ENCODE measurements at regions not wholly inside any gene's neighbourhood (a gene's known extent, or its start where the extent isn't known, plus 50 kb on each side); places are given as distances from the start of the nearest gene placed in this dataset.

- H3K27me3 ChIP-seq (ENCODE audit: control insufficient read depth in 2 of 2, insufficient read depth in 1 of 2, low read length in 1 of 2) = no peaks in the 10 kb centered on the region
- peaks cover 5 to 10% of the 10 kb centered on the region in 2 donors for H3K4me1 ChIP-seq (ENCODE audit: control insufficient read depth in 2 of 2, insufficient read depth in 2 of 2, low read length in 2 of 2)
- peak in 4 of 9 donors; percentile 27 to 73 (median 38) for DNase-seq (ENCODE audit: low read depth in 6 of 9, low spot score in 9 of 9)
- H3K9me3 ChIP-seq (ENCODE audit: control insufficient read depth in 2 of 2, insufficient read depth in 1 of 2, low read length in 1 of 2) = no peaks in the 10 kb centered on the region
- no peak overlapping the region for H3K4me3 ChIP-seq (ENCODE audit: low read length in 2 of 2)
- WGBS = 9% methylated on average over 5 of the region's 5 CpGs
- H3K27ac ChIP-seq (ENCODE audit: low read depth in 1 of 2, low read length in 1 of 2) = peak overlapping the region in 1 of 2 donors; percentile 1
- no peaks in the 10 kb centered on the region for H3K36me3 ChIP-seq (ENCODE audit: control insufficient read depth in 2 of 2, insufficient read depth in 2 of 2, low read length in 1 of 2)
These were observed 155.7 kb downstream of the TNFSF18 start for GRCh38 chr1:172895050-172895460.

- no peaks in the 10 kb centered on the region for H3K9me3 ChIP-seq (ENCODE audit: control insufficient read depth in 2 of 2, insufficient read depth in 1 of 2, low read length in 1 of 2)
- H3K4me1 ChIP-seq (ENCODE audit: control insufficient read depth in 2 of 2, insufficient read depth in 2 of 2, low read length in 2 of 2) = peaks cover 5 to 10% of the 10 kb centered on the region in 2 donors
- WGBS = 96% methylated on average over 1 of the region's 1 CpG
- no peak overlapping the region for H3K27ac ChIP-seq (ENCODE audit: low read depth in 1 of 2, low read length in 1 of 2)
- H3K27me3 ChIP-seq (ENCODE audit: control insufficient read depth in 2 of 2, insufficient read depth in 1 of 2, low read length in 1 of 2) = no peaks in the 10 kb centered on the region
- no peaks in the 10 kb centered on the region for H3K36me3 ChIP-seq (ENCODE audit: control insufficient read depth in 2 of 2, insufficient read depth in 2 of 2, low read length in 1 of 2)
- no peak for DNase-seq (ENCODE audit: low read depth in 6 of 9, low spot score in 9 of 9)
- no peak overlapping the region for H3K4me3 ChIP-seq (ENCODE audit: low read length in 2 of 2)
These were observed 155.0 kb downstream of the TNFSF18 start for GRCh38 chr1:172895761-172896160.

- Histone ChIP-seq H3K27ac (ENCODE audit: low read depth in 1 of 2, low read length in 1 of 2) (no peak overlapping the region), H3K36me3 (ENCODE audit: control insufficient read depth in 2 of 2, insufficient read depth in 2 of 2, low read length in 1 of 2) (no peaks in the 10 kb centered on the region), H3K4me1 (ENCODE audit: control insufficient read depth in 2 of 2, insufficient read depth in 2 of 2, low read length in 2 of 2) (peaks cover 5 to 10% of the 10 kb centered on the region in 2 donors), H3K4me3 (ENCODE audit: low read length in 2 of 2) (no peak overlapping the region), H3K27me3 (ENCODE audit: control insufficient read depth in 2 of 2, insufficient read depth in 1 of 2, low read length in 1 of 2) (no peaks in the 10 kb centered on the region), H3K9me3 (ENCODE audit: control insufficient read depth in 2 of 2, insufficient read depth in 1 of 2, low read length in 1 of 2) (no peaks in the 10 kb centered on the region)
- 96% methylated on average over 2 of the region's 2 CpGs for WGBS
- DNase-seq (ENCODE audit: low read depth in 6 of 9, low spot score in 9 of 9) = no peak
These were observed 153.0 kb downstream of the TNFSF18 start for GRCh38 chr1:172897738-172898137.

- H3K27me3 ChIP-seq (ENCODE audit: control insufficient read depth in 2 of 2, insufficient read depth in 1 of 2, low read length in 1 of 2) = no peaks in the 10 kb centered on the region
- no peaks in the 10 kb centered on the region for H3K9me3 ChIP-seq (ENCODE audit: control insufficient read depth in 2 of 2, insufficient read depth in 1 of 2, low read length in 1 of 2)
- H3K4me3 ChIP-seq (ENCODE audit: low read length in 2 of 2) = no peak overlapping the region
- peak in 1 of 9 donors; percentile 37 for DNase-seq (ENCODE audit: low read depth in 6 of 9, low spot score in 9 of 9)
- WGBS = 88% methylated on average over 3 of the region's 3 CpGs
- no peaks in the 10 kb centered on the region for H3K36me3 ChIP-seq (ENCODE audit: control insufficient read depth in 2 of 2, insufficient read depth in 2 of 2, low read length in 1 of 2)
- H3K4me1 ChIP-seq (ENCODE audit: control insufficient read depth in 2 of 2, insufficient read depth in 2 of 2, low read length in 2 of 2) = peaks cover 5 to 6% of the 10 kb centered on the region in 2 donors
- no peak overlapping the region for H3K27ac ChIP-seq (ENCODE audit: low read depth in 1 of 2, low read length in 1 of 2)
These were observed 151.9 kb downstream of the TNFSF18 start for GRCh38 chr1:172898866-172899265.

GRCh38 chr1:172900376-172900997 is 150.3 kb downstream of the TNFSF18 start:
- DNase-seq (ENCODE audit: low read depth in 6 of 9, low spot score in 9 of 9) = no peak
- WGBS = 42% methylated on average over 2 of the region's 2 CpGs
- Histone ChIP-seq H3K4me3 (ENCODE audit: low read length in 2 of 2) (no peak overlapping the region), H3K27ac (ENCODE audit: low read depth in 1 of 2, low read length in 1 of 2) (no peak overlapping the region), H3K9me3 (ENCODE audit: control insufficient read depth in 2 of 2, insufficient read depth in 1 of 2, low read length in 1 of 2) (no peaks in the 10 kb centered on the region), H3K4me1 (ENCODE audit: control insufficient read depth in 2 of 2, insufficient read depth in 2 of 2, low read length in 2 of 2) (no peaks in the 10 kb centered on the region), H3K36me3 (ENCODE audit: control insufficient read depth in 2 of 2, insufficient read depth in 2 of 2, low read length in 1 of 2) (no peaks in the 10 kb centered on the region), H3K27me3 (ENCODE audit: control insufficient read depth in 2 of 2, insufficient read depth in 1 of 2, low read length in 1 of 2) (no peaks in the 10 kb centered on the region)

GRCh38 chr1:172902200-172902599 is 148.5 kb downstream of the TNFSF18 start:
- peaks cover 3 to 7% of the 10 kb centered on the region in 2 donors for H3K4me1 ChIP-seq (ENCODE audit: control insufficient read depth in 2 of 2, insufficient read depth in 2 of 2, low read length in 2 of 2)
- DNase-seq (ENCODE audit: low read depth in 6 of 9, low spot score in 9 of 9) = no peak
- H3K36me3 ChIP-seq (ENCODE audit: control insufficient read depth in 2 of 2, insufficient read depth in 2 of 2, low read length in 1 of 2) = no peaks in the 10 kb centered on the region
- H3K27me3 ChIP-seq (ENCODE audit: control insufficient read depth in 2 of 2, insufficient read depth in 1 of 2, low read length in 1 of 2) = no peaks in the 10 kb centered on the region
- no peaks in the 10 kb centered on the region for H3K9me3 ChIP-seq (ENCODE audit: control insufficient read depth in 2 of 2, insufficient read depth in 1 of 2, low read length in 1 of 2)
- no peak overlapping the region for H3K27ac ChIP-seq (ENCODE audit: low read depth in 1 of 2, low read length in 1 of 2)
- no peak overlapping the region for H3K4me3 ChIP-seq (ENCODE audit: low read length in 2 of 2)
- 77% methylated on average over 2 of the region's 2 CpGs for WGBS

- H3K4me1 ChIP-seq (ENCODE audit: control insufficient read depth in 2 of 2, insufficient read depth in 2 of 2, low read length in 2 of 2) = peaks cover 3 to 12% of the 10 kb centered on the region in 2 donors
- no peaks in the 10 kb centered on the region for H3K36me3 ChIP-seq (ENCODE audit: control insufficient read depth in 2 of 2, insufficient read depth in 2 of 2, low read length in 1 of 2)
- H3K27ac ChIP-seq (ENCODE audit: low read depth in 1 of 2, low read length in 1 of 2) = no peak overlapping the region
- no peaks in the 10 kb centered on the region for H3K9me3 ChIP-seq (ENCODE audit: control insufficient read depth in 2 of 2, insufficient read depth in 1 of 2, low read length in 1 of 2)
- 96% methylated on average over 1 of the region's 1 CpG for WGBS
- no peak overlapping the region for H3K4me3 ChIP-seq (ENCODE audit: low read length in 2 of 2)
- no peak for DNase-seq (ENCODE audit: low read depth in 6 of 9, low spot score in 9 of 9)
- no peaks in the 10 kb centered on the region for H3K27me3 ChIP-seq (ENCODE audit: control insufficient read depth in 2 of 2, insufficient read depth in 1 of 2, low read length in 1 of 2)
These were observed 147.8 kb downstream of the TNFSF18 start for GRCh38 chr1:172902861-172903381.

- Histone ChIP-seq H3K36me3 (ENCODE audit: control insufficient read depth in 2 of 2, insufficient read depth in 2 of 2, low read length in 1 of 2) (no peaks in the 10 kb centered on the region), H3K9me3 (ENCODE audit: control insufficient read depth in 2 of 2, insufficient read depth in 1 of 2, low read length in 1 of 2) (no peaks in the 10 kb centered on the region), H3K4me1 (ENCODE audit: control insufficient read depth in 2 of 2, insufficient read depth in 2 of 2, low read length in 2 of 2) (peaks cover 3 to 12% of the 10 kb centered on the region in 2 donors), H3K27ac (ENCODE audit: low read depth in 1 of 2, low read length in 1 of 2) (no peak overlapping the region), H3K27me3 (ENCODE audit: control insufficient read depth in 2 of 2, insufficient read depth in 1 of 2, low read length in 1 of 2) (no peaks in the 10 kb centered on the region), H3K4me3 (ENCODE audit: low read length in 2 of 2) (no peak overlapping the region)
- 92% methylated on average over 1 of the region's 1 CpG for WGBS
- DNase-seq (ENCODE audit: low read depth in 6 of 9, low spot score in 9 of 9) = no peak
These were observed 147.0 kb downstream of the TNFSF18 start for GRCh38 chr1:172903581-172904220.

GRCh38 chr1:172905452-172905851 is 145.3 kb downstream of the TNFSF18 start:
- H3K27ac ChIP-seq (ENCODE audit: low read depth in 1 of 2, low read length in 1 of 2) = no peak overlapping the region
- WGBS = 93% methylated on average over 2 of the region's 2 CpGs
- no peak overlapping the region for H3K4me3 ChIP-seq (ENCODE audit: low read length in 2 of 2)
- no peak for DNase-seq (ENCODE audit: low read depth in 6 of 9, low spot score in 9 of 9)
- H3K4me1 ChIP-seq (ENCODE audit: control insufficient read depth in 2 of 2, insufficient read depth in 2 of 2, low read length in 2 of 2) = peaks cover 3 to 12% of the 10 kb centered on the region in 2 donors
- H3K36me3 ChIP-seq (ENCODE audit: control insufficient read depth in 2 of 2, insufficient read depth in 2 of 2, low read length in 1 of 2) = no peaks in the 10 kb centered on the region
- H3K27me3 ChIP-seq (ENCODE audit: control insufficient read depth in 2 of 2, insufficient read depth in 1 of 2, low read length in 1 of 2) = no peaks in the 10 kb centered on the region
- no peaks in the 10 kb centered on the region for H3K9me3 ChIP-seq (ENCODE audit: control insufficient read depth in 2 of 2, insufficient read depth in 1 of 2, low read length in 1 of 2)
